ENCODE measurements at regions not wholly inside any gene's neighbourhood (a gene's known extent, or its start where the extent isn't known, plus 50 kb on each side); places are given as distances from the start of the nearest gene placed in this dataset.
"Not testable (repeated sequence)": the region's sequence is repeated elsewhere in the genome, so short reads cannot be mapped to it uniquely, and the experiment has no call there.

DNA sequence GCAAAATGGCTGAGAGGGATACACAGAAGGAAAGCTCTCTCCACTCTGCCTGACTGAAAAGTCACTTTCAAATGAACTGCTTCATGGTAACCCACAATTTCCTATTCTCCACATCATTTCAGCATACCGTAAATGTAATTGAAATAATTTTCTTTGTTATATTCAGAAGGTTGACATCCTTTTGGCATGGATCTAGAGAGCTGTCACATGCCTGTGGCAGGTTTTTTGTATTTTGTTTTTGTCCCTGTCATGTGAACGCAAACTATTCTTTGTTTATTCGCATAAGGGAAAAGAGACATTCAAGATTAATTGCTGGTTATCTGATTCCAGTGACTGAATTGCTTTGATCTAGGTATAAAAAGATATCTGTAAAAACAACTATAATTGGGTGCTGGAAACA lies 1808.1 kb downstream of the NCAM2 start:
- no peak for DNase-seq

DNA sequence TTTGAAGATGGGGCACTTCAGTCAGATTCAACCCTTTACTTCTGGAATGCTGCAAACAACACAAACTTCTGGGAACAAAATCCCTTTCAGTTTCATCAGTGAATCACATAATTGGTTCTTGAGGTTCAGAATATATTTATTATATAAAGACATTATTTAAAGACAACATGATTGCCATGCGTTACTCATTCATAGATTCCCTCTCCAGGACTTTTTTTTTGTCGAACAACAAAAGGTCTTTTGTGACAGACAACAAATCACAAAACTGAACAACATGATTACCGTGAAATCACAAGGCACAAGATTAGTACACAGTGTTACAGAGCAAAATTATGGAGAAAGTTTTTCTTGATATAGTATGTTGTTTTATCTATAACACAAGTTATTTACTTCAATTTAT lies 1815.0 kb downstream of the NCAM2 start:
- DNase-seq, result no peak

DNA sequence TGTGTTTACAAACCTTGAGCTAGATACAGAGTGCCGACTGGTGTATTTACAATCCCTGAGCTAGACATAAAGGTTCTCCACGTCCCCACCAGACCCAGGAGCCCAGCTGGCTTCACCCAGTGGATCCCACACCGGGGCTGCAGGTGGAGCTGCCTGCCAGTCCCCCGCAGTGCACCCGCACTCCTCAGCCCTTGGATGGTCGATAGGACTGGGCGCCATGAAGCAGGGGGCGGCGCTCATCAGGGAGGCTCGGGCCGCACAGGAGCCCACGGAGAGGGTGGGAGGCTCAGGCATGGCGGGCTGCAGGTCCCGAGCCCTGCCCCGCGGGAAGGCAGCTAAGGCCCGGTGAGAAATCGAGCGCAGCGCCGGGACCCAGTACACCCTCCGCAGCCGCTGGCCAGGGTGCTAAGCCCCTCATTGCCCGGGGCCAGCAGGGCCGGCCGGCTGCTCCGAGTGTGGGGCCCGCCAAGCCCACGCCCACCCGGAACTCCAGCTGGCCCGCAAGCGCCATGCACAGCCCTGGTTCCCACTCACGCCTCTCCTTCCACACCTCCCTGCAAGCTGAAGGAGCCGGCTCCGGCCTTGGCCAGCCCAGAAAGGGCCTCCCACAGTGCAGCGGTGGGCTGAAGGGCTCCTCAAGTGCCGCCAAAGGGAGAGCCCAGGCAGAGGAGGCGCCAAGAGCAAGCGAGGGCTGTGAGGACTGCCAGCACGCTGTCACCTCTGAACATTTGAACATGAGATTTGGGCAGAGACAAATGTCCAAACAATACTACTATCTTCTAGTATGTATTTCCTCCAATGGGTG lies 1820.7 kb downstream of the NCAM2 start:
- not testable (repeated sequence) for DNase-seq

DNA sequence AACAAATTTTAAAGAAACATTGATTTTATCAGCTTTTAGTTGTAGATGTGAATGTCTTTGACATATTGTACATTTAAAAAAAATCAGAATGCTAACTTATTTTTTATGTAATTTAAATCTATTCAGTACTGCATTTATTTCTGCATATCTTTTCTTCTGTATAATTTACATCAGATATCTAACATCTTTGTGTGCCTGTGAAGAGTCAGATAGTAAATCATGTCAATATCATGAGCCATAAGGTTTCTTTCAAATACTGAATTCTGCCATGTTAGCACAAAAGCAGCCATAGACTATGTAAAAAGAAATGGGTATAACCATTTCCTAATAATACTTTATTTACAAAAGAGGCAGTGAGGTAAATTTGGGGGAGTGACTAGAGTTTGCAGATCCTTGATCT lies 1829.2 kb downstream of the NCAM2 start:
- DNase-seq, result no peak

DNA sequence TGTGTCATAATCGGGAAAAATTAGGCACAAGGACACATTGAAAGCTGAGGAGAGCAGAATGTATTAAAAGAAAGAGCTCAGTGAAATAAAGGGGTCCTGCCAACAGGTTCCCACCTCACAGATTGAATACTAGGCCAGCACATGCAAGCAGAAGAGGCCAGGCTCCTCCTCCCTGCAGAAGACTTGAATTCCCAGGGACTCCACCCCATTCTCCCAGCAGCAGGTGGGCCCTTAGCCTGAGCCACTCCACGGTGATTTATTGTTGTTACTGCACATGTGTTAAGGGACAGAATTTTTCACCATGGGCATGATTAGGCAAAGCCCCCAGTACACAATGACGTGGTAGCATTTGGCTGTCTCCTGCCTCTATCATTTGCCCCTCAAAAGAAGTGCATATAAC lies 1844.7 kb downstream of the NCAM2 start:
- no peak for DNase-seq

DNA sequence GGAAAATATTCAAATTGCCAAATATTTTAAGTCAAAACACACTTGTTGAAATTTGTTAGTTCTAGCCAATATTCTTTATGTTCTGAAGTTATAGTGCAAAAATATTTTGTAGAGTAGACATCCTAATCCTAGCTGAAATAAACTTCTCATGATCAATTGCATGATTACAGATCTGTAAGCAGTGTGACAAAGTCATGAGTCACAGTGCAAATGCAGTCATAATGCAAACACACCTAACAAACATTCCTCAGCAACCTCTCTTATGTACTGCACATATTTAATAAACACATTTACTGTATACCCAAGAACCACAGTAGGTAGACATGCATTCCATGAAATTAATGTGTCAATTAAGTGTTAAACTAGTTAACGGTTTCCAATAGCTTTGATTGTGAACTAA lies 1857.4 kb downstream of the NCAM2 start:
- DNase-seq, result no peak

DNA sequence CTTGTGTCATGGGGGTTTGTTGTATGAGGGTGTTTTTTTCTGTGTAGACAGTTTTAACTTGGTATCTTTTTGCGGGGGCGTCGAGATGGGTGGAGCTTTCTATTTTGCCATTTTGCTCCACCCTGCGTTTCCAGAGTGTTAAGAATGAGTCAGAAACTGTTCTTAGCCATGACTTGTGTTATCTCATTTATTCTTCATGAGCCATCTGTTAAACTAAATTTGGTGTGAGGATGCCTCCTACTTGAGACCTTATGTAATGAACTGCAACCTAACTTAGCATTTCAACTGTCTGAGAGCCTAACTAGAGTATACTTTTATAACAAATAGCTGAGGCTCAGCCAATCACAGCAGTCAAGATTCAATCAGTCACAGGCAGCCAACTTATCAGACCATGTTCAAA lies 1873.5 kb downstream of the NCAM2 start:
- no peak for DNase-seq

DNA sequence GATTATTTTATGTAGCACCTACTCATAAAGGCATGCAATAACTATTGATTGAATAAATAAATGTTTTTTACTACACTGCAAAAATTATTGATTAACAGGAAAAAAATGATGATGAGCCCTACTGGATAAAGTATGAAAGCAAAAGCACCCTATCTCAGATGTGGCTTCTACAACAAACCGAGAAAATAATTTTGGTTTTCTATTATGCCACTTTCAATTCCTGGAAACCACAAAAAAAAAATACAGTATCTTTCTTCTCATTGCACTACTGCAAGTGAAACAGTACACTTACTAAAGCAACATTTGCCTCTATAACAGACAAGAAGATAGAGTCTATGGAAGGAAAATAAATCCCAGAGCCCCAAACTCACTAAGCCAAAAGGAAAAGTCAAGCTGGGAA lies 1882.4 kb downstream of the NCAM2 start:
- DNase-seq, result no peak

DNA sequence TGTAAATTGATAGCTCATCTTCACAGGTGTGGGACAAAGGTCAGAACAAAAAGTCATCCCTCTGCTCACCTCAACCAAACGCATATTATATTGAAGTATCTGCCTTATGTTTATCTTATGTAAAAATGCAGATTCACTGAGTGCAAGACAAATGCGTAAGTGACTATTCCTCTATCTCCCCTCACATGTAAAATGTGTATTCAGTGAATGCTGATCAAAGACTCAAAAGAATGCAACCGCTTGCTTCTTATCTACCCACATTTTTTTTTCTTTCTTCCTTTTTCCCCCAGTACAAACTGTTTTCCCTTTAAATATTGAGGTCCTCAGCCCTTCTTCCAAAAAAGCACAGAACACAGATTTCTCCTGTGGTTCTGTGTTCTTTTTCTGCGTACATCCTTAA lies 1882.9 kb downstream of the NCAM2 start:
- no peak for DNase-seq

DNA sequence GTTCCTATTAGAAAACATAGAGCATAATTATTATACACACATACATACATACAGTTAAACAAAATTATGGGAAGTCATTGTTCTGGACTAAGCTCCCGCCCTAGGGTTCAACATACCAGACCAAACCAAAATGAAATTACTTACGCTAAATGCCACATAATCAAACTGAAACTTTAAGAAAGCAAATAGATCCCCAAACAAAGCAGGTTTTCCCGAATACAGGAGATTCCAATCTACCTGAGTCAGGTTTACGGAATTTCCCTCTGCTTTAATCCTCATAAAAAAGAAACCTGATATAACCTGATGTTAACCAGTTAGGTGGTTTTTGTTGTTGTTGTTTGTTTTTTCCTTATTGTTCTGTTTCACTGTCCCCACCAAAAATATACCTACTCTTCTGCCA lies 1886.9 kb downstream of the NCAM2 start:
- DNase-seq, result no peak

DNA sequence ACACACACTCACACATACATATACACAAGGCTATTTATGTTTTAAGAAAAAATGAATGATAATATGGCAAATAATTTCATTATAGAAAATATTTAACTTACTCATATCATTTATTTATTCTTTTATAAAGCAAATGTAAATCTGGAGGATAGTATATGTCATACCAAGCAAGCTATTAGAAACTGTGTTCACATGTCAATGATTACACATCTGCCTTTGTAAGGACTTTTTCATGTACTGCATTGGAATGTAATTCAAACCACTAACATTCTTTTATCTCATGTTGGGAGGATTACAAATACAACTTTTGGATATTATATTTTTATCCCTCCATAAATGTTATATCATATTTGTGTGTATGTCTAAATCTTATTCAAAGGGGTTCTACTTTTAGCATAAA lies 1887.4 kb downstream of the NCAM2 start:
- DNase-seq, result no peak

DNA sequence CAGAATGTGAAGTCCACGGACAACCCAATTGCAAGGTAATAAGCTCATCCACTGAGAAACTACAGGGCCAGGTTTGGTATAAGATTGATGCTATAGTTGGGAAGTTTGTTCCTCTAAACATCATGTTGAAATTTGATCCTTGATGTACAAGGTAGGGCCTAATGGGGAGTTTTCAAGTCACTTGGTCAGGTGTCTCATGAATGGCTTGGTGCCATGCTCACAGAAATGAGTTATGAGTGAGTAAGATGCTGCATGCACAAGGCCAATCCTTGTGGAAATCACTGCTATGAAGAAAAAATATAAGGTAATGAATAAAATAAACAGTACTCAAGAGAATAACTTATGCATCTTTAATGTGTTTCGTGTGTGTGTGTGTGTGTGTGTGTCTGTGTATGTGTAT lies 1891.2 kb downstream of the NCAM2 start:
- no peak for DNase-seq

DNA sequence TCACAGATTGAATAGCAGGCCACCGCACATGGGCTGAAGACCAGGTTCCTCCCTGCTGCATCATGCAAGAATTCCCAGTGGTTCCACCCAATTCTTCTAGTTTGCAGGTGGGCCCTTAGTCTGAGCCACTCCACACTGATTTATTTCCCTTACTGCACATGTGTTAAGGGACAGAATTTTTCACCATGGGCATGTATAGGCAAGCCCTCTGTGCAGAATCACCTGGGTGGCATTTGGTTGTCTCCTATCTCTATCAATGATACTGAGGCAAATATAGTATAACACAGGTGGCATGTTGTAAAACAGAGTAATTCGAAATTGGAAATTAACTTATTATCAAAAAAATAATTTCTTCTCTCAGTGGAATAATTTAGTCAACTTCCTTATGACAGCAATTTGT lies 1892.4 kb downstream of the NCAM2 start:
- no peak for DNase-seq

DNA sequence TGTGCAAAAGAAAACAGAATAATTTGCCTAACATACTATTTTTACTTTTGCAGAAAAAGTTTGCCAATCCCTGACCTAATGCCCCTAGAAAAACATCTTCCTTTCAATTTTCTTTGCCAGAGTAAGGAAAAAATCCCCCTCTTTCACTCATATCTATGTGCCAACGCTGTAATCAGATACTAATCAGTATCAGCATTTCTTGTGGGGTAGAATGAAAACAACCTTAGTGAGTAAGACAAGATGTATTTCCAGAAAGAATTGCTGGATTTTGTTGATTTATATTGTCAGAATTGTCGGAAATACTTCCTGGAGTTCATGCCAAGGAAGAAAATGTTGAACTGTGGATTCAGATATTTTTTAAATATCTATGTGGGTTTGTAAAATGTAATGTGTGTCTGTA lies 1893.8 kb downstream of the NCAM2 start:
- no peak for DNase-seq

DNA sequence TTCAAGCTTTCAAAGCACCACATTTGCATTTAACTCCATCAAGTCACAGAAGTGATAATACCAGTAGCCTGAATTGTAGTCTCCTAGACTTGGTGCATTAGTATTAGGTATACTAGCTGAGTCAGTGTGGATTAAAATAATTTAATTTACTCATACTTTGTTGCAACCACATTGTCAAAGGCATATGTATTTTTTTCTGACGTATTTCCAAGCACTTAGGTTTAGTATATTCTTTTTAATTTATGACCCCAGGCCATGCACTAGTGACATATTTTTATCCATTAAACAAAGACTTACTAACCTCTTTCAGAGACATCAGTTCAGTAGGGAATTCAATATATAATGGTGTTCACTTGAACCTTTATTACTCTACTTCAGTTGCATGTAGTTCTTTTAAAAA lies 1894.5 kb downstream of the NCAM2 start:
- no peak for DNase-seq

DNA sequence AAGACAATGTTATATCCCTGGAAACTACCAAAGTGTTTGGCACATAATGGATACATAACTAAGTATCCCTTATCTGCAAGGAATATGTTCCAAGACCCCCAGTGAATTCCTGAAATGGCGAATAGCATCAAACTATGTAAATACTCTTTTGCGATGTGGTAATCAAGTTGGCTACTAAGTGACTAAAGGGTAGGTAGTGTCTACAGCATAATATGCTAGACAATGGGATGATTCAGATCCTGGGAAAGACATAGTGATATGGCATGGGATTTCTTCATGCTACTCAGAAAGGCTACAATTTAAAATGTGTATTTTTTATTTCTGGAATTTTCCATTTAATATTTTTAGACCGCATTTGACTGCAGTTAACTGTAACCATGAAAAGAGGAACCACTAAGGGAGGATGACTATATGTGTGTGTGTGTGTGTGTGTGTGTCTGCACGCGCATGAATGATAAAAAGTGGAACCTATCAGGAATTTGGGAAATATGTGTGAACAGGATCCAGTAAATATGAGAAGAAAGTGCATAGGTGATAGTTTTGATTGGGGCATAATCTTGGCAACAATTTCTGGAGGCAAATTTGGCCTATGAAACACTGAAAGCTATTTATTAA lies 1899.9 kb downstream of the NCAM2 start:
- no peak for DNase-seq

DNA sequence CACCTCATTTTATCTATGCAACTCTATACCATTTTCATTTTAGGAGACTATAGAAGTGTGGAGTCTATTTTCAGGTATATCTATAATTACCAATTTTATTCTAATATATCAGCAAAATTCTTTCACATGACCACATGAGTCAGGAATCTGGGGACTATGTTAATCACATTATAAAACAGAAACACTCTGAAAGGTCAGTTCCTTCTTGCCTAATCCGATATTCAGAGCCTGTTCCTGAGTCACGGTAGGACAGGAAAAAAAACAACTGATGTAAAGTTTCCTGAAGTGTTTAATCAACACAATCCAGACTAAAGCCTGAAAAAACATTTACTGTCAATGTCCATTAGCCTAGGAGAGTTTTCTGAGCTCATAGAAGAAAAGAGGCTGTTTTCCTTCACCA lies 1902.3 kb downstream of the NCAM2 start:
- DNase-seq, result no peak

DNA sequence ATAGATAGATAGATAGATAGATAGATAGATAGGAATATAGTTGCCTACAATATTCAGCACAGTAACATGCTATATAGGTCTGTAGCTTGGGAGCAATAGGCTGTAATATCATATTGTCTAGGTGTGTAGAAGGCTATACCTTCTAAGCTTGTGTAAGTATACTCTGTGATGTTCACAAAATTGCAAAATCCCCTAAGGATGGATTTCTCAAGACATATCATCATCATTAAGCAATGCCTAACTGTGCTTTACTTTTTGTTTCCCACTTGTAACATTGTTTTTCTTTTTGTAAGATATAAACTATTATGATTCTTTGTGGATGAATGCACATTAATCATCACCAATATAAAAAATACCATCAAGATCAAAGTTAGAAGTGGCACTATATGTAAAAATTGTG lies 1905.6 kb downstream of the NCAM2 start:
- DNase-seq, result no peak

DNA sequence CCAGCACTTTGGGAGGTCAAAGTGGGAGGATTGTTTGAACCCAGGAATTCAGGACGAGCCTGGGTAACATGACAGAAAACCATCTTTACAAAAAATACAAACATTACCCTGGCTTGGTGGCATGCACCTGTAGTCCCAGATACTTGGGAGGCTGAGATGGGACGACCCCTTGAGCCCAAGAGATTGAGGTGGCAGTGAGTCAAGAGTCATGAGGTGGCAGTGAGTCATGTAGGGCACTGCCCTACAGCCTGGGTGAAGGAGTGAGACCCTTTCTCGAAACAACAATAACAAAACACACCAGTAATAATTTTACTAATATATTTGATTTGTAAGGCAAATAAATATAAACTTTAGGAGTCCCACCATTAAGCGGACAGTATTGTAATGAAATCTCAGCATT lies 1906.2 kb downstream of the NCAM2 start:
- no peak for DNase-seq

DNA sequence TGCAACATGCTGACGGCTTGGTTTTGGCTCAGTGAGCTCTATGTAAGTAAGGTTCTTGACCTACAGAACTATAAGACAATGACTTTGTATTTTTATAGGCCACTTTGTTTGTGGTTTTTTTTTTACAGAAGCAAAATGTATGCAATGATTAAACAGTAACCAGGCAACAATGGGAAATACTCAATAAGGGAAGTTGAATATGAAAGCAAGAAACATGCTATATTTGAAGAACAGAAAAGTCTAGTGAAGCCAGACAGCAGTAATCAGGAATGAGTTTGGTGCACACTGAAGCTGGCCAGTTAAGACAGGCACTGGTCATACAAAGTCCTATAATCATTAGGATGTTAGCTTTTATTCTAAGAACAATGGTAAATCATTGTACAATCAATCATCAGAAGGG lies 1926.8 kb downstream of the NCAM2 start:
- no peak for DNase-seq

DNA sequence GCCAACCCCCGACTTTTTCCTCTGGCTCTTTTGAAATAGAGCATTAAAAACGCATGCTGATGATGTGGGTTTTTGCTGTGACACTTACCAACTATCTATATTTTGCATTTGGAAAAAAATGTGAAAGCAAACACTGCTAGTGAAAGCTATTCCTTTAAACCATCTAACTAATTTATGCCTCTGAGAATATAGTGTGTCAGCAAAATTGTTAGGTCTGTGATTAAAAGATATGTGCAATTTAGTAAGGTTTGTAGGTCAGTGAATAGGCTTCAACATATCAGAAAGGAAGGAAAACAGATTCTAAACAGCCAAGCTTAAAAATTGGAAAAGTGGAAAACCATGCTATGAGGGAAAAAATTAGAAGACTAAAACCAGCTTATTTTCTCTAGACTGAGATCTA lies 1929.3 kb downstream of the NCAM2 start:
- DNase-seq, result no peak

DNA sequence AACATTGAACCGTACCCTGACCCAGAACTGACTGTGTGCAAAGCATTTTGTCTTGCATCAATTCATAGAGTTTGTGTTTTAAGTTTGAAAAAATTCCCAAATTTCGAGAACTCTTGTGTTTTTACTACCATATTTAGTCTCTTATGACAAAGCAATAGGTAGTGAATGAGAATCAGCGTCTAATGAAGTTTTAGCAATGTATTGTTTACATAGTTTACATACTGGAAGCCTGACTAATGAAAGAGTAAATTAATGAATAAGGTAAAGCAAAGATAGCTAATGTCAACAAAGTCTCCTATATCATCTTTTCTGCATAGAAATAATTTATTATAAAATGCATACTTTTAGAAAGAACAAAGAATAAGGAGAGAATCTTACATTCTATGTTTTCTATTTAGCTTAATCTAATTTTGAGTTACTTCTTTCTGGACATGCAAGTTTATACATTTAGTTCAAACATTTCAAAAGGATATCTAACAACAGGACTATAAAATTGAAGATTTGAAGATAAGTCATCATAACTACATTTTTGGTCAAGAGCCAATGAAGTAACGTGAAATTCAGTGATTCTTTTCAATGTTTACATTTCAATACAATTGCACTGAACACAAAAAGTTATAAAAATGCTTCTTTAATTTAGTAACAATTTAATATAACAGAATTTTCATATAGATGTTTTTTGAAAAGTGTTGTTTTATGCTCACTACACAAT lies 1943.7 kb downstream of the NCAM2 start:
- DNase-seq, result no peak

DNA sequence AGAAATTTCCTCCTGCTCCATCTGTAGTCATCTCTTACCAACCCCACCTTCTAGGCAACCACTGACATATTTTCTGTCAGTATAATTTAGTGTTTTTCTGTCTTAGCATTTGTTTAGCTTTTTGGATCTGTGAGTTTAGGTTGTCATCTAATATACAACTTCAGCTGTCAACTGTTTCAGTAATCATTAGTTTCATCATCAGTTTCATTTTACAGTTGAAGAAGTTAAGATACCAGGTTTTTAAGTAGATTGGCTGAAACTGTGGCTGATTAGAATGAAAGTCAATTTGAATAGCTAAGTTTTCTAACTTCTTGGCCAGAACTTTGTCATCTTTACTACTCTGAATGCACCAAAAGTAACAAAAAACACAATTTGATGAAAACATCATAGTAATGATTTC lies 1957.3 kb downstream of the NCAM2 start:
- no peak for DNase-seq

DNA sequence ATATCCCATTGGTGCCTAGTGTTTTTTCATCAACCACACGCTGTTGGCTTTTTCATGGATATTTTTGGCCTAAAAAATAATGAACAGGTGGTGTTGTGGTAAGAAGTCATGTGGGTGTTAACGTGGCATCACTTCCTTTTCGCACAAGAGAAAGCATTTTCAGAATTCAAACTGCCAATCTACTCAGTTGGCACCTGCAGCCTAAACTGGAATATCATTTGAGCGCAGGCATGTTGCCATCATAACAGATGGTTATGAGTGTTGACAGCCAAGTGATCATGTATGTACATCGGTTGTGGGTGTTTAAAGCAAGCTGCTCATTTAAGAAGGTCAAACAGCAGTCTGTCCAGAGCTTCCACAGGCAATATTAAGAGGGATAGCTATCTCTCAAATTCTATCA lies 1963.0 kb downstream of the NCAM2 start:
- no peak for DNase-seq

Data from NCI-H187 (cell line).